GM23248 (cell line): ENCODE measurements at regions not wholly inside any gene's neighbourhood (a gene's known extent, or its start where the extent isn't known, plus 50 kb on each side); places are given as distances from the start of the nearest gene placed in this dataset.
"Not testable (repeated sequence)": the region's sequence is repeated elsewhere in the genome, so short reads cannot be mapped to it uniquely, and the experiment has no call there.

ENCODE experiments used
- DNase-seq: peaks from one replicate; pipeline ENCODE4 v3.0.0-alpha.2; 2015
- H2AFZ ChIP-seq: fragments of 200-600 bp; sonication (generic); 2 replicates; pipeline ENCODE4 v1.6.1; 2016; ENCODE audit warnings: antibody characterized with exemption
- H3F3A ChIP-seq: fragments of 200-600 bp; sonication (generic); 2 replicates; pipeline ENCODE4 v1.6.1; 2016; ENCODE audit warnings: mild to moderate bottlenecking, antibody characterized with exemption, mixed run types; ENCODE audit not compliant: insufficient read depth
- H3K27ac ChIP-seq: fragments of 200-600 bp; sonication (generic); 2 replicates; pipeline ENCODE4 v1.5.1; 2016; ENCODE audit warnings: mild to moderate bottlenecking
- H3K27me3 ChIP-seq: fragments of 200-600 bp; sonication (generic); replicated peaks from 2 replicates; pipeline ENCODE4 v1.6.1; 2016; ENCODE audit warnings: mild to moderate bottlenecking; ENCODE audit not compliant: insufficient read depth
- H3K36me3 ChIP-seq: fragments of 200-600 bp; sonication (generic); 2 replicates; pipeline ENCODE4 v1.6.1; 2016; ENCODE audit warnings: low read depth, mild to moderate bottlenecking
- H3K4me1 ChIP-seq: fragments of 200-600 bp; sonication (generic); 2 replicates; pipeline ENCODE4 v1.6.1; 2016; ENCODE audit warnings: mild to moderate bottlenecking; ENCODE audit not compliant: insufficient read depth
- H3K4me2 ChIP-seq: fragments of 200-600 bp; sonication (generic); one replicate; pipeline ENCODE4 v1.6.1; 2016; ENCODE audit warnings: mild to moderate bottlenecking; ENCODE audit not compliant: unreplicated experiment
- H3K4me3 ChIP-seq: fragments of 200-600 bp; sonication (generic); 2 replicates; pipeline ENCODE4 v1.5.1; 2016; ENCODE audit warnings: mild to moderate bottlenecking
- H3K79me2 ChIP-seq: fragments of 200-600 bp; sonication (generic); 2 replicates; pipeline ENCODE4 v1.6.1; 2016; ENCODE audit warnings: mild to moderate bottlenecking; ENCODE audit not compliant: insufficient read depth
- H3K9ac ChIP-seq: fragments of 200-600 bp; sonication (generic); 2 replicates; pipeline ENCODE4 v1.6.1; 2016; ENCODE audit warnings: mild to moderate bottlenecking
- H3K9me2 ChIP-seq: fragments of 200-600 bp; sonication (generic); 2 replicates; pipeline ENCODE4 v1.6.1; 2016; ENCODE audit warnings: mixed run types, mild to moderate bottlenecking, moderate library complexity; ENCODE audit not compliant: insufficient read depth
- H3K9me3 ChIP-seq: fragments of 200-600 bp; sonication (generic); one replicate; pipeline ENCODE4 v1.6.1; 2017; ENCODE audit warnings: low read depth
- H4K20me1 ChIP-seq: fragments of 200-600 bp; sonication (generic); 2 replicates; pipeline ENCODE4 v1.6.0; 2016; ENCODE audit not compliant: insufficient read depth
- EZH2 ChIP-seq: fragments of 200-600 bp; sonication (generic); IDR thresholded peaks from 2 replicates; pipeline ENCODE4 v1.6.1; 2018; ENCODE audit warnings: antibody characterized with exemption, mild to moderate bottlenecking; ENCODE audit not compliant: insufficient read depth, poor library complexity, severe bottlenecking
- EZH2phosphoT487 ChIP-seq: fragments of 200-600 bp; sonication (generic); IDR thresholded peaks from 2 replicates; pipeline ENCODE4 v1.6.1; 2018; ENCODE audit warnings: antibody characterized with exemption, moderate library complexity, mild to moderate bottlenecking, low read depth; ENCODE audit not compliant: insufficient read depth
- WGBS, 2 experiments: methylation state at CpG; one replicate each; pipeline ENCODE4 v1.1.6; 2015 to 2017; ENCODE audit warnings: low lambda C conversion rate in 2 of 2, low coverage in 1 of 2; ENCODE audit errors: missing lambda C conversion rate in 2 of 2; 5-methylcytosine and 5-hydroxymethylcytosine counted together
- in situ Hi-C: fragments of 300-500 bp; cut with MboI; formaldehyde crosslinking; loops from 2 replicates; pipeline ENCODE4 v1.15.0; 2020

GRCh38 chr3:177804646-177805045 is 607.4 kb upstream of the TBL1XR1 start:
- Histone ChIP-seq H3K27ac (no peak overlapping the region), H3K27me3 (no peaks in the 10 kb centered on the region), H4K20me1 (no peaks in the 10 kb centered on the region), H3K9ac (no peak overlapping the region), H3K4me1 (peaks cover 30% of the 10 kb centered on the region), H3K9me3 (no peaks in the 10 kb centered on the region), H3K36me3 (no peaks in the 10 kb centered on the region), H3K9me2 (no peaks in the 10 kb centered on the region), H3K4me3 (no peak overlapping the region), H3F3A (peaks cover 40% of the 10 kb centered on the region), H2AFZ (no peak overlapping the region), H3K4me2 (no peak overlapping the region), H3K79me2 (no peaks in the 10 kb centered on the region)
- TF ChIP-seq EZH2phosphoT487: no peak
- no peak for TF ChIP-seq EZH2
- 97% methylated on average over 9 of the region's 9 CpGs for WGBS, 2 experiments
- in situ Hi-C loops: no loop called here
- DNase-seq: no peak

GRCh38 chr3:177807150-177807875 is 610.0 kb upstream of the TBL1XR1 start:
- Histone ChIP-seq H2AFZ (no peak overlapping the region), H3K27ac (no peak overlapping the region), H3F3A (peaks cover 30% of the 10 kb centered on the region), H3K4me1 (peaks cover 24% of the 10 kb centered on the region), H3K36me3 (no peaks in the 10 kb centered on the region), H3K4me2 (no peak overlapping the region), H4K20me1 (no peaks in the 10 kb centered on the region), H3K4me3 (no peak overlapping the region), H3K9ac (no peak overlapping the region), H3K9me3 (no peaks in the 10 kb centered on the region), H3K27me3 (no peaks in the 10 kb centered on the region), H3K79me2 (no peaks in the 10 kb centered on the region), H3K9me2 (no peaks in the 10 kb centered on the region)
- peak; percentile 39 for DNase-seq
- in situ Hi-C loops: no loop called here
- no peak for TF ChIP-seq EZH2
- TF ChIP-seq EZH2phosphoT487: no peak
- WGBS, 2 experiments: 60 to 63% methylated on average over 8 of the region's 8 CpGs

- H3K9ac ChIP-seq, H2AFZ ChIP-seq, H3K9me3 ChIP-seq, H3K4me2 ChIP-seq, H3K4me3 ChIP-seq, DNase-seq, H3K27me3 ChIP-seq, H3K79me2 ChIP-seq, H3K9me2 ChIP-seq, H3K36me3 ChIP-seq, H4K20me1 ChIP-seq, in situ Hi-C loops, H3K27ac ChIP-seq: not testable (repeated sequence)
- 96 to 99% methylated on average over 12 to 32 of the region's 32 CpGs for WGBS, 2 experiments
- Histone ChIP-seq H3F3A (peaks cover 18% of the 10 kb centered on the region), H3K4me1 (peaks cover 18% of the 10 kb centered on the region)
Observed at GRCh38 chr3:177808928-177809478, 611.7 kb upstream of the TBL1XR1 start.

GRCh38 chr3:177810162-177810623 is 612.9 kb upstream of the TBL1XR1 start:
- Histone ChIP-seq H3K9me3 (no peaks in the 10 kb centered on the region), H2AFZ (no peak overlapping the region), H3K4me2 (peak overlapping the region; percentile 58), H3K36me3 (no peaks in the 10 kb centered on the region), H3K4me1 (peaks cover 18% of the 10 kb centered on the region), H3F3A (peaks cover 18% of the 10 kb centered on the region), H3K27ac (peak overlapping the region; percentile 42), H3K27me3 (no peaks in the 10 kb centered on the region), H3K9me2 (no peaks in the 10 kb centered on the region), H3K4me3 (peak overlapping the region; percentile 30; the same call in 1 of the 2 replicates), H4K20me1 (no peaks in the 10 kb centered on the region), H3K79me2 (no peaks in the 10 kb centered on the region), H3K9ac (no peak overlapping the region)
- WGBS, 2 experiments: 1 to 5% methylated on average over 3 of the region's 3 CpGs
- peak; percentile 87 for DNase-seq
- in situ Hi-C loops: loop anchor here (10.0 kb wide), 1 partner anchor 515 kb away; no protein-coding TSS in a partner anchor
- 0 out of 2 replicates have a peak, but pooled peaks have one; percentile 48 for TF ChIP-seq EZH2phosphoT487
- TF ChIP-seq EZH2: no peak
